ENCODE measurements at regions not wholly inside any gene's neighbourhood (a gene's known extent, or its start where the extent isn't known, plus 50 kb on each side); places are given as distances from the start of the nearest gene placed in this dataset.

DNA sequence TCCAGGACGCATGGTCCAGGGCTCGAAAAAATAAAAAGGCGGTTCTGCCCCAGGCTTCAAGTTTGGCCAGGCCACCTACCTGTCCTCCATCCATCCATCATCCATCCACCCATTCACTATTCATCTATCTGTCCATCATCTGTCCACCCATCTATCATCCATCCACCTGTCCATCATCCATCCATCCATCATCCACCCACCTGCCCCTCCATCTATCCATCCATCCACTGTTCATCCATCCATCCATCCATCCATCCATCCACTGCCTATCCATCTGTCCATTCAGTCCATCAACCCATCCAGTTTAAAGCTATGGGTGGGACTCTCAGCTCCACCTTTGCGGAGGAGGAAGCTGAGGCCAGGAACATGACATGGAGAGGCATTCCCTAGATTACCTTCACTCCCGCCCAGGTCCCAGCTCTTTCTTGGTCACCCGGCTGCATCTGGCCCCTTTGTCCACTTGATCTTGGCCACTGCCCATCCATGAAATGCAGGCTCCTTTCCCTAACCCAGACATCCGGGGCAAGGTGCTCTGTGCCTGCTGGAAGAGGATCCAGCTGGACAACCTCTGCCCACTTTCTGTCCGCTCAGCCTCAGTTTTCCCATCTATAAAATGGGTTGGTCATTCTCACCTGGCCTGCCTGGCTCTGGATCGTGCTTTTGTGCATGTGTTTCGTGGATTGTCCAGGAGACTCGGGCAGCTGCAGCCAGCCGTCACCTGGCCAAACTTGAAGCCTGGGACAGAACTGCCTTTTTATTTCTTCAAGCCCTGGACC is 236.0 kb upstream of the CIBAR2 start:
- DNase-seq = no peak

DNA sequence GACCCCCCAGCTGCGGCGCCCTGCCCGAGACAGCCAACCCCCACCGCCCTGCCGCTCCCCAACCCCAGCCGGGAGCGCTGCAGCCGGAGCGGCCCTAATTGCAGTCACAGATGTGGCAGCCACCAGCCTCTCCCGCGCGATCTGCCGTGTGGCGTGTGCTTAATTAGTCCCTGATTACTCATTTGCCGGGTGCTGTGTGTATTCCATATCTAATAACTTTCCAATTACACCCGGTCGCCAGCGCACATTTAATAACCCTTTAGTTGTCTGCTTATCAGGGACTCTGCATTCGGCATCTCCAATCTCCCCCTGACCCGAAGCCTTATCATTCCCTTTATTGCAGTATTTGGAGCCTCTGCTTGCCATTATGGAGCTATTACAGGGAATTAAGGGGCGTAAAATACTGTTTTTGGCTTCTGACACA is 236.7 kb upstream of the CIBAR2 start:
- DNase-seq = no peak

DNA sequence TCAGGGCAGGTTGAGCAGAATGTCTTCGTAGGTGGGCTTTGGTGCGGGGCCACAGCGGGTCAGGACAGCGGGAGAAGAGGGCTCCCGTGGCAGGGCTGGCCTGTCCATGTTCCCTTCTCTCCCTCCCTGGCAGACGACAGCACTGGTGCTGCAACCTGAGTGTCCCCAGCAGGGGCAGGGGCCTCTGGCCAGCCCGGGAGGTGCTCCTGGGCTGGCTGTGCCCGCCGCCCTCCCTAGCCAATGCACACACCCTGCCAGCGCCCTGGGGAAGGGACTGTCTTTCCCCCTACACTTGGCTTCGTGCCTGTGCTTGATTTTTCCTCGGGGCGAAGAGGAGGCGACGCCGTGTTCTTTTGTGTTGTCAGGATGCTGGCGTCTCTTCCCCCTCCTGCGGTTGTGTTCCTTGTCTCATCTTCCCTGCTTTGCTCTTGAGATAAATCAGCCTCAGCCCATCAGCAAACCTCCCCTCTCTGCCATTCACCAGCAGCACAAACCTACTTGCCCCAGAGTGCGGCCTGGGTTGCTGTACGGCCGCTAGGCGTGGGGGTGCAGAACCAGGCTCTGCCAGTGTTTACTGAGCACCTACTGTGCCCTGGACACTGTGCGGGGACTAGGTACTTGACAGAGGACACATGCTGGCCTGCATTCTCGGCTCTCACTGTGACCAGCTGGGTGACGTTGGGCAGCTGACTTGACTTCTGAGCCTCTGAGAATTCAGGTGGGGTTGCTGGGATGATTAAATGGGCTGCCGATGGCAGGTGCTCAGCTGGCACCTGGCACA is 237.3 kb upstream of the CIBAR2 start:
- DNase-seq = no peak

DNA sequence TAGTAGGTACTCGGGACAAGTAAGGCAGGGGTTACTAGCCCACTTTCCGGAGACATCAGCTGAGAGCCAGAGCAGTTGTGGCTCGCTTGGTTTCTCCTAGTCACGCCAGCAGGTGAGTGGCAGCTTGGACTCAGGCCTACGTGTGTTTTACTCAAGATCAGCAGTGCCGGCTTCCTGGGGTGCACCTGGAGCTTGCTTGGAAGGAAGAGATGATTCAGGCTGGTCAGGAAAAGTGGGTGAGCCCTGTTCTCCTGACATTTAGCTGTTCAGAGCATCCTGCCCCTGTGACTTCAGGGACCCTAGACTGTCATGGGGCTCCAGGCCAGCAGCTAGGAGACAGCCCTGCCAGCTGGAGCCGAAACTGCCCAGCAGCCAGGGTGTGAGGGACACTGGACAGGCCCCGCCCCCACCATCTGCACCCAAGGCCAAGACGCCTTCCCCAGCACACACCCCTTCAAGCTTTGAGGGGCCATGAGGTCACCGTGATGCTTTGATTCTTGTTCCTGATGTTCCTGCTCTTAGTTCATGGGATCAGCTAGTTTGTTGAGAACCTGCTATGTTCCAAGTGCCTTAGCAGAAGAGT is 238.0 kb upstream of the CIBAR2 start:
- no peak for DNase-seq

DNA sequence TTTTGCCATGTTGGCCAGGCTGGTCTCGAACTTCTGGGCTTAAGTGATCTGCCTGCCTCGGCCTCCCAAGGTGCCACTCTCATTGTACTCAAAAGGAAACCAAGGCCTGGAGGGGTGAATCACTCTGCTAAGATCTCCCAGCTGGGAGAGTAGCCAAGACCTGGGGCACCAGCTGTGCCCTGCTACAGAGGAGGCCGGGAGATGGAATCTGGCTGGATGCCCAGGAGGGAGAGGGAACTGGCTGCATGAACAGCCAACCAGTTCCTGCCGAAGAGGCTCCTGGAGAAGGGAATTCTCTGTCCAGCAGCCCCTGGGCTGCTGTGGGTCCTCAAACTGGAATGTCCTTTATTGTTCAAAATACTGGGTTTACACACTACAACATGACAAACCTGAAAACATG is 238.7 kb upstream of the CIBAR2 start:
- DNase-seq = peak; percentile 67

DNA sequence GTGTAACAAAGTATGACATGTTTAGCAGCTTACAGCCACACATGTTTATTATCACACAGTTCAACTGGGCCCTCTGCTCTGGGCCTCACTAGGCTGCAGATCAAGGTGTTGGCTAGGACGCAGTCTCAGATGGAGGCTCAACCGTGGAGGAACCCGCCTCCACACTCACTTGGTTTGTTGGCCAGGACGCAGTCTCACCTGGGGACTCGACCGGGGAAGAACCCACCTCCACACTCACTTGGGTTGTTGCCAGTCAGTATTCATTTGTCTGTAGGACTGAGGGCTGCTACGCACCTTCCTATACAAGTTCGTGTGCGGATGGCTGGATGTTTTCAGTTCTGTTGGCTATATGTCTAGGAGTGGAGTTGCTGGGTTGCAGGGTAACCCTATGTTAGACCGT is 240.7 kb upstream of the CIBAR2 start:
- DNase-seq = no peak

DNA sequence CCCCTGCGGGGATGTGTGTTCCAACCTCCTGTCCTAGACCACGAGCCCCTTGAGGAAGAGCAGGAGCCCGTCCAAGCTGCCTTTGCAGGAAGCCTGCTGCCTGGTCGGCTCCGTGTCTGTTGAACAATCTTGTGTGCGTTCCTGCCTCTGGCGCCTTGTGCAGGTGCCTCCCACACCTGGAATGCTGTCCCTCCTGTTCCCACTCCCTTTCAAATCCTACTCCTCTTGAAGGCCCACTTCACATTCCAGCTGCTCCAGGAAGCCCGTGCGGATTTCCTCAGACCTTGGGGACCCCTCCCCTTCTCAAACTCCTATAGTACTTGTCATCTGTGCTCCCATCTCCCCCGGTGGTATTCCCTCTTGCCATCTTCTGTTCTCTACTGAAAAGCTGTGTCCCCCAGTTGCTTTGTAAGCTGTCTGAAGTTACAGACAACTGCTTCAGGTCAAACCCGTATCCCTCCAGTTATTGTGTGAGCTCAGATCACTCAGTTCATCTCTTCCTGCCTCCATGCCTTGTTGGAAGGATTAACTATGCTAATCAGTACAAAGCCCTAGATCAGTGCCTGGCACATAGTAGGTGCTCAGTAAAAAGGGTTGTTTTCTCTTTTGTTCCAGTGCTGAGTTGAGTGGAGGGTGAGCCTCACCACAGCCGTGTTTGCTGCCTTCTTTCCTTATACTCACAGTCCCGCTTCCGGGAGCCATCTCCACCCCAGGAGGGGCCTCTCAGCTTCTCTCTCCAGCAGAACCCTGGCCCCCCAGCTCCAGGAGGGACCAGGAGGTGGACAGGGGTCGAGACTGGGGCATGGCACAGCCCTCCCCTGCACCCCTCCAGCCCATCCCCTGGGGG is 241.8 kb upstream of the CIBAR2 start:
- DNase-seq = peak; percentile 44

DNA sequence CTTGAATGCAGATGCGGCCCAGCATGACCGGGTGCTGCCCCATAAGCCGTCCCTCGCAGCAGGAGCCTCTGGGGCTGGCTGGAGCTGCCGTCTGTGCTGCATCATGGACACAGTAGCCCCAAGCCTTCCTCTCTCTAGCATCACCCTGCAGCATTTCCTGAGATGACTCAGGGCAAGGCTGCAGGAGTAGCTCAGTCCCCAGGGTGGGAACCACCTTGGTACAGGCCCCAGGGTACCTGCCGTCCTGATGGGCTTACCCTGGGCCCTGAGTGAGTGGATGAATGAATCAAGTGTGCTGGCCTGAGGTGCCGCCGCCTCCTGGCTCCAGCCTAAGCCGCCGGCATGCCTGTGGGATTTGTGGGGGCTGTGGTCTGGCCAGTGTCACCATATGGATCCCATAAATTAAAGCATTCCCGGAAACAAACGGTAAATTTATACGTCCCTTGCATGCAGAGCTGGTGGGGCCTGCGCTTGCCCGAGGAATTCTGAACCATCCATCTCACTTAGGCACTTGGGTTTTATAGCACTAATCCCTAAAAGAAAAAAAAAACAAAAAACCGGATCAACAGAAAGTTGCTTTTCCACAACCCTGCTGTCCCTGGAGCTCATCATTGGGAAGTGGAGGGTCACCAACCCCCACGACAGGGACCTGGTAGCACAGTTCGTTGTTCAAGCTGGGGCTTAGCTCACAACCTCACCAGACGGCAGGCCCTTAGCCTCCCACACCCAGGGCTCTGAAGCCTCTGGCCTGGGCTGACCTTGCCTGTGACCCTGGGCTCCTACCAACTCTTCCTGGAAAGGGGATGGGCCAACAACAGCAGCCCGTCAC is 242.6 kb upstream of the CIBAR2 start:
- no peak for DNase-seq

DNA sequence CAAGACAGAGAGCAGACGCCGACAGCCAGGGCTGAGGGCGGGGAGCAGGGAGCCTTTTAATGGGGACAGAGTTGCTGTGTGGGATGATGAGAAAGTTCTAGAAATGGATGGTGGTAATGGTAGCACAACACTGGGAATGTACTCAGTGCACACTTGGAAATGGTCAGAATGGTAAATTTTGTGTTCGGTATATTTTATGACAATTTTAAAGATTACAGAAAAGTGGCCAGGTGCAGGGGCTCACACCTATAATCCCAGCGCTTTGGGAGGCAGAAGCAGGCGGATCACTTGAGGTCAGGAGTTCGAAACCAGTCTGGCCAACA is 243.2 kb upstream of the CIBAR2 start:
- DNase-seq = no peak

DNA sequence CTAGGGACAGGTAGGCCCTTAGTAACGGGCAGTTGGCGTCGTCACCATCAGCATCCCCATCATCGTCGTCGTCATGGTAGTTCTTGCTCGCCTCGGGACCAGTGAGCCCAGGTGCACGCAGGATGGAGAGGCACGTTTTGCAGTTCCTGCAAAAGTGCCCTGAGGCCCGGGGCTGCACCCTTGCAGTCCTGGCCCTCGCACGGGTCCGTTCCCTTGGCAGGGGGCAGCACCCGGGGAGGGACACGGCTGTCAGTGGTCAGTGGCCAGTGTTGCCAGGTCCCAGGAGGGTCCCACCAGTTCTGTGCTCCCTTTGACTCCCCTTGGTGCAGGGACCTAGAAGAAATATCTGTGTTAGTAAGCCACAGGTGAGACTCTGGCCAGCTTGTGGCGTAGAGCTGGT is 243.9 kb upstream of the CIBAR2 start:
- no peak for DNase-seq

DNA sequence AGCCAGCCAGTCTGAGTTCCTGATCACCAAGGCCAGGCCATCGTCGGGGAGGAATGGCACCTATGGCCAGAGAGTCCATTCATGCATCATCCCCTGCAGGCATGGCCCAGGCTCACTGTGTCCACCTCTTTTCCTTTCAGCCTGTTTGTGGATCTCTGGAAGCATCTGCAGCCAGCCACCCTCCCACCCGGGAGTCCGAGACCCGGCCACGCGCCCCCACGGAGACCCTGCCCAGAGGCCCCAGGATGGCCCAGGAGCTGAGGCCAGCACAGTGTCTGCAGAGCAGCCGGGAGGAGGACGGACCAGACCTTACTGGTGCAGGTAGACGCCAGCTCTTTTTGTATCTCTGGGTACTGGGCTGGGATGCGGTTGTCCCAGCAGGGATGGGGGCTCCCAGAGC is 245.1 kb upstream of the CIBAR2 start:
- DNase-seq = no peak

DNA sequence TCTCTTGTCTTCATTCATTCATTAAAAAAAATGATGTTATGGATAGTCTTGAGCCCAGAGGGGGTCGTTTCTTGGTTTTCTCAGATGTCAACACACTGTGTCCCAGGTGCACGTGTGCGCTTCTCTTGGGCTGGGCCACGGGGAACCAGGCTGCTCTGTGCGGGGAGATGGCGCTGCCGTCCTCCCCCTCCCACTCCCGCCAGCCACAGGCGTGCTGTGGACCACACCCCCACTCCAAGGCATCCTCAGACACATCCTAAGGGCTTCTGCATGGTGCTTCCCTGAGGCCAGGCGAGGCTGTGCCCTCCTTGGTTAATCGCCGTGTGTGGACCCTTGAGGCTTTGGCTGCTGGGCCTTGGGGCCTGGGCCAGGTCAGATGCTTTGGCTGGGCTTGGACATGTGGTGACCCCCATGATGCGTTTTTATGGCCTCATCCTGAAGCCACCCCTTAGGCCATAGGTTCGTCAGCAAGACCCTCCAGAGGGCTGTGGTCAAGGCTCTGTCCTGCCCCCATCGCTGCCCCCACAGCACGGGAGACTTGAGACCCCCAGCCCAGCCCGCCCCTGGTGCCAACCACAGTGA is 245.7 kb upstream of the CIBAR2 start:
- no peak for DNase-seq

DNA sequence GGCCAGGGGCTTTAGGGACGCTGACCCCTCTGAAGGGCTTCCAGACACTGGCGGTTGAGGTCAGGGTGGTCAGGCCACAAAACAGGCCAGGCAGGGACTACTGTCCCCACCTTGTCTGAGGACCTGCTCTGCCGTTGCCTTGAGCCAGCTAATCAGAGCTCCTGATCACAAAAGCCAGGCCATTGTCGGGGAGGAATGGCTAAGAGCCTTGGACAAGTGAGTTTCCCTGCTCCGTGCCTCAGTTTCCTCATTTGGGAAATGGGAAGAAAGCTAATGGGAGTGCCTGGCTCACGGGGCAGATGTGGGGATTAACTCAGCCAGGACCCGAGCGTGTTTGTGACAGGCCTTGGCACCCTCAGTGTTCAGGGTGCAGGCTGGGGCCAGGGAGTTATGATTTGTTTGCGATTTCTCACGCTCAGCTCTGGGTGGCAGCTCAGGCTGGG is 246.5 kb upstream of the CIBAR2 start:
- no peak for DNase-seq

DNA sequence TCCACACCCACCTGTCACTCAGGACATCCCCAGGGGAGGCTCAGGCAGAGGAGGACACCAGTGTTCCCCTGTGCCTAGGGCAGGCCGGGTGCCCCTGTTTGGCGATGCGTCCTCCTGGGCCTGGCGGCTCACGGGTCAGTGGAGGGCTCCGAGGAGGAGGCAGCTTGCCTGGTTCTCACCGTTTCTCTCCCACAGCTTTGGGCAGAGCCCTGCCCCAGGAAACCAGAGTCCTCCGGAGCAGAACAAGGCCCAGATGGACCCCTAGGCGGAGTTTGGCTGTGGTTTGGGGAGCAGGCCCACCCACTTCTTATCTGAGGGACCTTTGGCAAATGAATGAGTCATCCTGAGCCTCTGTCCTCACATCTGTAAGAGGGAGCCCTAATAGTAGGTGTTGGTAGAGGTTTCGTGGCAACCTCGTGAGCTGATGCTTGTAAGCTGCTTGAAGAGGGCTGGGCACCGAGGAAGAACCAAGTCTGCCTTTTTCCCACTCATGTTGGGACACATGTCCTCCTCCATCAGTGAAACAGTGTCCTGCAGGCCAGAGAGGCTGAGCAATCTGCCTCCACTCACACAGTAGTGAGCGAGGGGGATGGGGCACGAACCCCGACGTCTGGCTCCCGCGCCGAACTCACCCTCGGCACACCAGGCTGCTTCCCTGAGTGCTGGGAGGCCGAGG is 247.0 kb upstream of the CIBAR2 start:
- no peak for DNase-seq

DNA sequence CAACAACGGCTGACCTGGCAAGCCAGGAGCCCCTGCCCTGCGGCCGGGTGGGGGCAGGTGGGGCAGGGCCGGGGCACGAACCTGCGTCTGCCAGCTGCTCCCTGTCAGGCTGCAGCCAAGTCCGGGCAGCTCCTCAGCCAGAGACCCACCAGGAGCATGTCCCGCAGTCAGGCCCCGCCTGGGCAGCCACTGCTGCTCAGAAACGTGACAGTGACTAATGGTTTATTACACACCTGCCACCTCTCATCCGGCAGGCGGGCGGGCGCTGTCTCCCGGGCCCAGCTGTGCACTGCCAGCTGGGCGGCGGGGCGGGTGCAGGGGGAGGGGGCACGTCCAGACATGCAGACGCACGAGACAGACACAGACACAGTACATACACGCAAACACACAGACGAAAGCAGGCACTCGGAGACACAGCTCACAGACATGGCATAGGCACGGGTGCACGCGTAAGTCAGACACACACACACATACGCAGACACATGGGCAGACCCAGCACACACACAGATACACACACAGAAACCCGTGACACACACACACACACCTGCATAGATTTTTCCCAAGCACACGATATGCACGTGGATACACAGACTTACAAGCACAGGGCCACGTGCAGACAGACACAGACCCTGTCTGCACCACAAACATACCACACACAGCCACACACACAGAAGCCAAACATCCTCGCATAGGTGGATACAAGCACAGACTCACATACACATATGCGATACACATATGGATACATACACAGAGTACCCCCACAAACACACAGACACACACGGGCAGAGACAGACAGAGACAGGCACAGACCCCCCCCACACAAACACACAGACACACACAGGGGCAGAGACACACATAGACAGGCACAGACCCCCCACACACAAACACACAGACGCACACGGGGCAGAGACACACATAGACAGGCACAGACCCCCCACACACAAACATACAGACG is 248.3 kb upstream of the CIBAR2 start:
- DNase-seq = peak; percentile 87

DNA sequence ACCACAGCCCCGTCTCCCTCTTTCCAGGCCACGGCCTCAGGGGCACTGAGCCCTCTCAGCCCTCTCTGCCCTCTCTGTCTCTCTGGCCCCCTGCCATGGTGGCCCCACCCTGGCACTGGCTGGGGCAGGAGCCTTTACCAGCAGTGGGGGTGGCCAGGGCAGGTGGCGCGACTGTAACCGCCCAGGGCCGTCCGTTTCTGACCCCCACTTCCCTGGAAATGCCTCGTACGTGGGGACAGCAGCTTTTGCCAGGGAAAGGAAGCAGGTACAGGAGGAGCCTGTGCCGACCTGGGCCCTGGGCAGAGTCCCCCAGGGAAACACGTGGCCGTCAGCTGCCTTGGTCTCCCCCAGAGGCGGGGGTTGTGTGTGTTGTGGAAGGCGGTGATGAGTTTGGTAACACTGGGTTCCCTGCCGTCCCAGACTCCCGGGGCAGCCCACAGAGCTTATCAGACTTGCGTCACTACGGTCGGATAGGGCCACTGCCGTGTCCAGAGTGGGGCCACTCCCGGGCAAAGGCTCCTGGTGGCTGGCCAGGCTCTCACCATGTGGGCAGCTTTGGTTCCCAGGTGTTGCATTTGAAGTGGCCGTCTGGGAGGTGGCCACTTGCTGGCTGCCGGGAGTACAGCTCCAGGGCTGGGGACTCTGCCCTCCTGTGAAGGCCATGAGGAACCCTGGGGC is 249.3 kb upstream of the CIBAR2 start:
- DNase-seq = peak; percentile 21

DNA sequence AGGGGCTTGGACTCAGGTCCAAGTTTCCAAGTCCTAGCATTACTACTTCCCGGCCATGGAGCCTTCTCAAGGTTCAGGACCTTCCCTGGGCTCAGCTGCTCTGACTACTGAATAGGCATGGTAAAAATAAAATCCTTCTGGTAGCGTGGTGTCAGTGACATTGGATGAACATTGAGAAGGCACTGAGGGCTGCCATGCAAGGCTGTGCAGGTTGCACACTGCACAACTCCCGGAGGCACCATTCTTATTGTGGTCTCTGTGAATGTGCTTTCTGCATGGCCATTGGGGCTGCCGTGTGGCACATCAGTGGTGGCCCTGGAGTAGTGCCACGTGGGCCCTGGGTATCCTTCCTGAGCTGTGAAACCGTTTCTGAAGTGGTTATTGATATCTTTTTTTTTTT is 250.2 kb upstream of the CIBAR2 start:
- no peak for DNase-seq

DNA sequence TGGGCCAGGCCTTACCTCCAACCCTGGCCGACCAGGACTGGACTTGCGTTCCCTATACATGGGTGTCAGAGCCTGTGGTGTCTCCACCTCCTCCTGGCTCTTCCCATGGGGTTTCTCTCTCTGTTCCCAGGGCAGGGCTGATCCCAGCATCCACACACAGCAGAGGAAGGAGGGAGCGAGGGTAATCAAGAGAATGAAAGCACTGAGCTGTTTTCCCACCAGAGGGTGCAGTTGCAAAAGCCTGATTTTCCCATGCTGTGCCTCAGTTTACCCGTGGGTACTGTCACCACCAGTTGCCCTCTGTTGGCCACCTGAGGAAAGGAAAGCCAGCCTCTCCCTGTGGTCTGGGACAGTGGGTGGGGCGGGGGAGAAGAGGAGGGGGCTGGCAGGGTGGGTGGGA is 249.7 kb upstream of the GSE1 start:
- no peak for DNase-seq

DNA sequence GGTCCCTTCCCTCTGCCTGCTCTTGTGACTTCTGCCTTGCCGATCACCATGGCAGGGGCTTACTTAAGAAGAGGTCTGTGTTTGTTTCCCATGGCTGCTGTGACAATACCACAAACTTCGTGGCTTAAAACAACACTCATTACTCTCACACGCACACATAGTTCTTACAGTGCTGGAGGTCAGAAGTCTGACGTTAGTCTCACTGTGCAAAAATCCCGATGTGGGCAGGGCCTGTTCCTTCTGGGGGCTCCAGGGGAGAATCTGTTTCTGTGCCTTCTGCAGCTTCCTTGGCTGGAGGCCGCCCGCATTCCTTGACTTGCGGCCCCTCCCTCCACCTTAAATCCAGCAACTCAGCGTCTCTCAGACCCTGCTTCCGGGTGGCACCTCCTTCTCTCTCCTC is 249.2 kb upstream of the GSE1 start:
- DNase-seq = no peak

Measured in NCI-H510A treated with DMSO at 0.1 percent for 48 hours (cell line).